Naive B cell (primary cell): ENCODE measurements at regions not wholly inside any gene's neighbourhood (a gene's known extent, or its start where the extent isn't known, plus 50 kb on each side); places are given as distances from the start of the nearest gene placed in this dataset.

Source experiments
- ATAC-seq, 2 donors: fragments of 150-1000 bp; cut with Tn5 transposase; 2 replicates each; pipeline ENCODE4 v1.10.0; 2021; ENCODE audit warnings: low read depth in 2 of 2, mild to moderate bottlenecking in 2 of 2, moderate library complexity in 2 of 2
- DNase-seq: peaks from one replicate; pipeline ENCODE4 v3.0.0; 2022
- H3K27ac Mint-ChIP-seq, 6 donors: one replicate each; pipeline ENCODE4 v1.8.0; 2020 to 2022; ENCODE audit warnings: mild to moderate bottlenecking in 6 of 6, mixed read lengths in 6 of 6, moderate library complexity in 5 of 6, inconsistent platforms in 2 of 6
- H3K27me3 Mint-ChIP-seq, 3 donors: one replicate each; pipeline ENCODE4 v1.8.0; 2021 to 2022; ENCODE audit warnings: mixed read lengths in 3 of 3, mild to moderate bottlenecking in 1 of 3
- H3K36me3 Mint-ChIP-seq, 2 donors: one replicate each; pipeline ENCODE4 v1.8.0; 2020 to 2022; ENCODE audit warnings: mixed read lengths in 2 of 2, inconsistent platforms in 1 of 2, mild to moderate bottlenecking in 1 of 2
- H3K4me1 Mint-ChIP-seq, 3 donors: one replicate each; pipeline ENCODE4 v1.8.0; 2020 to 2022; ENCODE audit warnings: mixed read lengths in 3 of 3, inconsistent platforms in 1 of 3, mild to moderate bottlenecking in 1 of 3, moderate library complexity in 1 of 3
- H3K4me3 Mint-ChIP-seq, 8 donors: one replicate each; pipeline ENCODE4 v1.8.0; 2020 to 2022; ENCODE audit warnings: mild to moderate bottlenecking in 8 of 8, mixed read lengths in 8 of 8, moderate library complexity in 8 of 8, inconsistent platforms in 2 of 8
- H3K9me3 Mint-ChIP-seq, 7 donors: one replicate each; pipeline ENCODE4 v1.8.0; 2020 to 2022; ENCODE audit warnings: mixed read lengths in 7 of 7, mild to moderate bottlenecking in 5 of 7, inconsistent platforms in 2 of 7, moderate library complexity in 1 of 7

DNA sequence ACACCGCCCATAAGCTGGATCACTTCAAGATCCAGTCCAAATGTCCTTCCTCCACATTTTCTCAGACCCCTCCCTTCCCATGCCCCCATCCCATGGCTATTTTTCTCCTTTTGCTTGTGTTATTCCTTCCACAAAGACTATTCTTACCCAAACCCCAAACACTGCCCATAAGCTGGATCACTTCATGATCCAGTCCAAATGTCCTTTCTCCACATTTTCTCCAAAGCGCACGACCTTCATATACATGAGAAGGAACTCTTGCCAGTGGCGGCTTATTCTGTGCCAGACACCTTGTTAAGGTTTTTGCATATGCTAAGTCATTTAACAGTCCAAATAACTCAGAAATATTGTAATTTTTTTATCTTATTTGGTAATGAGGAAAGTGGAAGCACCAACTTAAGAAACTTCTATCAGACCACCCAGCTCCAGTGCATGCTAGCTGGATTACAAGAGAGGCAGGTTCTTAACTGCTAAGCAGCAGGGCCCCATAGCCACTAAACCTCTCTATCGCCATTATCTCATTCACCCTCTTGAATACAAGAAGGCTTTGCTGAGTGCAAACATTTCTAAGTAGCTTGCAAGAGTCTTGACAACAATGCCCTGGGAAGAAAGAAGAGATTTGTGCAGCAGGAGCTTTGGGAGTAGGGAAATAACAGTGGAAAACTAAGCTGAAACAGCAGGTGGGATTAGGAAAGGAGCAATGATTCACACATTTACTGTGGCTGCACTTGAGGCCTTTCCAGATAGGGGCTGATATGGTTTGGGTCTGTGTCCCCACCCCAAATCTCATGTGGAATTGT, 428.2 kb upstream of the MAF start:
- H3K36me3 Mint-ChIP-seq: peaks cover 0 to 8% of the 10 kb centered on the region in 2 donors
- no peak overlapping the region for H3K4me3 Mint-ChIP-seq
- DNase-seq (no peak), ATAC-seq (no peak)
- H3K27me3 Mint-ChIP-seq: peaks cover 0 to 10% (median 0%) of the 10 kb centered on the region in 3 donors
- H3K27ac Mint-ChIP-seq: no peak overlapping the region
- peaks cover 0 to 7% (median 4%) of the 10 kb centered on the region in 3 donors for H3K4me1 Mint-ChIP-seq
- H3K9me3 Mint-ChIP-seq: peaks cover 3 to 11% (median 5%) of the 10 kb centered on the region in 7 donors

DNA sequence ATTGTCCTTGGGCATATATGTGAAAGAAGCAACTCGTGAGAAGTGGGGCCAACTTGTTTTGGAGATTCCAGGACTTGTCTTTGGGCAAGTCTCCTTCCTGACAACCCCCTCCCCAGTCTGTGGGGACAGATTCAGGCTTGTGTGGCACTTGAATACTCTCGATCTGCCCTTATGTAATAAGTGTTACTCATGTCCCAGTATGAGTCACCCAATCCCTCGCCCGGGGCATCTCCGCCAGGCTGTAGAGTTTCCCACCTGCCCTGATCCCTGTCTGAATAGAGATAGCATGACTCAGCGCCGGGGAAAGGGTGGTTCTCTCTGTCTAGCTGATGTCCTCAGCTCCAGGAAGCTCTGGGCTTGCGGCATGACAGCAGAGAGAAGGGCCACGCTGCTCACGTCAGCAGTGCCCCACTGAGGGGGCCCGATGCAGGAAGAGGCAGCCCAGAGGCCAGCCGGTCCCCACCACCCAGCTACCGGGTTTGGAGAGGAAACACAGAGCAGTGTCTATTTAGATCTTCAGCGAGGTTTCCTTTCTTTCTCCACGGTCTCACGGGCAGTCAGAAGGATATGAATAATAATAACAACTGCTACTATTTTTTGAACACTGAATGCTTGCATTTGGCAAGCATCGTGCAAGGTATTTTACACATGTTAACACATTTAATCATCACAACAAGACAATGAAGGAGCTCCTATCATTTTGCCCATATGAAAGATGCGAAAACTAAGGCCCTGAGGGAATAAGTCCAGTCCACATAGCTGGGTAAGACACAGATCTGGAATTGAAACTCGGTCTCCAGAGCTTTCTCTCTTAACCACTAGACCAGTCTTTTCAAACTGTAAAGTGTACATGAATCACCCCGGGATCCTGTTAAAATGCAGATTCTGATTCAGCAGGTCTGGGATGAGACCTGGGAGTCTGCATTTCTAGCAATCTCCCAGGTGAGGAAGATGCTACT, 426.7 kb upstream of the MAF start:
- Mint-ChIP-seq H3K4me1 (peaks cover 0 to 7% (median 4%) of the 10 kb centered on the region in 3 donors), H3K9me3 (peaks cover 0 to 7% (median 0%) of the 10 kb centered on the region in 7 donors), H3K27me3 (peaks cover 0 to 10% (median 0%) of the 10 kb centered on the region in 3 donors), H3K27ac (no peak overlapping the region), H3K4me3 (no peak overlapping the region), H3K36me3 (no peaks in the 10 kb centered on the region)
- ATAC-seq: no peak
- DNase-seq: no peak

DNA sequence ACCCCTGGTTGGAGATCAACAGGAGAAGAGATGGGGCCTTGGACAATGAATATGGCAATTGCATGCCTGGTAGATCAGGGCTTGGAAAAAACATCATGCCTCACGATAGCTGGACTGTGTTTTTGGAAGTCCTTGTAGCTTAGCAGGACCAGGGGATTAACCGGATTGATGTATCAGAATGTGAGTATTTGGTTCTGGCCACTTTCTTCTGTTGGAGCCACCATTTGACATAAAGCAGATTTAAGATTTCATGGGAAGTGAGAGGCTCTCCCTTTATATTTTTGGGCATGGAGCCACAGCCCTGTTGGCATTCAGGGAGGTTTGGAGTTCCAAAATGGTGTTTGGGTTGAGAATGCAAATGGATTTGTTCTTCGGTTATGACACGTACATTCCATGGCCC, 424.7 kb upstream of the MAF start:
- H3K27ac Mint-ChIP-seq: peak overlapping the region in 1 of 6 donors; percentile 54
- peaks cover 0 to 2% (median 0%) of the 10 kb centered on the region in 7 donors for H3K9me3 Mint-ChIP-seq
- ATAC-seq (no peak), DNase-seq (no peak)
- H3K36me3 Mint-ChIP-seq: no peaks in the 10 kb centered on the region
- peaks cover 0 to 7% (median 4%) of the 10 kb centered on the region in 3 donors for H3K4me1 Mint-ChIP-seq
- H3K4me3 Mint-ChIP-seq: no peak overlapping the region
- peaks cover 0 to 10% (median 0%) of the 10 kb centered on the region in 3 donors for H3K27me3 Mint-ChIP-seq

DNA sequence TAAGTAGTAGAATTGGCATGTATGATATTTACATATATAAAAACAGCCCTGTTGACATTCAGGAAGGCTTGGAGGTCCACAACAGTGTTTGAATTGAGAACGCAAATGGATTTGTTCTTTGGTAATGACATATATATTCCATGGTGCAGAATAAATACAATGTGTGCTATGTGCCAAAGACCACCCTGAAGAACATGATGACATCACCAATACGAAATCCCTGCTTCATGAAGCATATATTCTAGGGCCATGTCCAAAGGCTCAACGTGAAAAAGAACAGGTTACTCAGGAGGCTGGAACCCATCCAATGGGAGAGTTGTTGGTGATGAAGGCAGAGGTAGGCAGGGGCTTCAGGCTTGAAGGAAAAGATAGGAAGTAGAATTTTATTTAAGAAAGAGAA, 423.9 kb upstream of the MAF start:
- Mint-ChIP-seq H3K4me3 (no peak overlapping the region), H3K27ac (no peak overlapping the region), H3K4me1 (peaks cover 0 to 7% (median 4%) of the 10 kb centered on the region in 3 donors), H3K27me3 (peaks cover 0 to 9% (median 4%) of the 10 kb centered on the region in 3 donors), H3K36me3 (no peaks in the 10 kb centered on the region), H3K9me3 (peaks cover 0 to 2% (median 0%) of the 10 kb centered on the region in 7 donors)
- no peak for ATAC-seq
- DNase-seq: no peak

DNA sequence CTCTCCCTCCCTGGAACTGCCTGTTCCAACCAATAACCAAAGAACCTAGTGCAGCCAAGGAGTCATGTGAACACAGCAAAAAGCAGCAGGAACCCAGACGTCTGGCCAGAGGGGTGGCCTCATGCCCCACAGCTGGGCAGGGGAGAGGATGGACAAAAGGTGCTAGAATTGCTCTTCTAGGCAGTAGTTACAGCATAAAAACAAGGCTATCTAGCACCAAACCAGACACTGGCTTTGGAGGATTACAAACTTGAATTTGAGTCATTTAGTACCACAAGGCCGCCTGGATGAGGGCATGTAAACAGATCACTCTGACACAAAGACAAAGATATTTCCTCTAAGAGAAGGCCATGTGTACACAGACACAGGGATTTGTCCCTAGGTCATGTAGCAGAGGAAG, 423.3 kb upstream of the MAF start:
- peaks cover 0 to 7% (median 4%) of the 10 kb centered on the region in 3 donors for H3K4me1 Mint-ChIP-seq
- no peak overlapping the region for H3K27ac Mint-ChIP-seq
- H3K36me3 Mint-ChIP-seq: no peaks in the 10 kb centered on the region
- no peak for ATAC-seq
- H3K4me3 Mint-ChIP-seq: no peak overlapping the region
- DNase-seq: no peak
- no peaks in the 10 kb centered on the region for H3K9me3 Mint-ChIP-seq
- H3K27me3 Mint-ChIP-seq: peaks cover 0 to 4% (median 3%) of the 10 kb centered on the region in 3 donors

DNA sequence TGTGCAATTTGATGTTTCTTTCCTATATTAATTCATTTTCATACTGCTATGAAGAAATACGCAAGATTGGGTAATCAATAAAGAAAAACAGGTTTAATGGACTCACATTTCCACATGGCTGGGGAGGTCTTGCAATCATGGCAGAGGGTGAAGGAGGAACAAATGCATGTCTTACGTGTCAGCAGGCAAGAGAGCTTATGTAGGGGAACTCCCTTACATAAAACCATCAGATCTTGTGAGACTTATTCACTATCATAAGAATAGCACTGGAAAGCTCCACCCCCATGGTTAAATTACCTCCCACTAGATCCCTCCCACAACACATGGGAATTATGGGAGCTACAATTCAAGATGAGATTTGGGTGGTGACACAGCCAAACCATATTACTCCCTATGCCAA, 418.9 kb upstream of the MAF start:
- no peak overlapping the region for H3K27ac Mint-ChIP-seq
- H3K36me3 Mint-ChIP-seq: no peaks in the 10 kb centered on the region
- ATAC-seq: no peak
- H3K4me3 Mint-ChIP-seq: no peak overlapping the region
- H3K9me3 Mint-ChIP-seq: no peaks in the 10 kb centered on the region
- no peak for DNase-seq
- peaks cover 0 to 4% (median 0%) of the 10 kb centered on the region in 3 donors for H3K27me3 Mint-ChIP-seq
- no peaks in the 10 kb centered on the region for H3K4me1 Mint-ChIP-seq

DNA sequence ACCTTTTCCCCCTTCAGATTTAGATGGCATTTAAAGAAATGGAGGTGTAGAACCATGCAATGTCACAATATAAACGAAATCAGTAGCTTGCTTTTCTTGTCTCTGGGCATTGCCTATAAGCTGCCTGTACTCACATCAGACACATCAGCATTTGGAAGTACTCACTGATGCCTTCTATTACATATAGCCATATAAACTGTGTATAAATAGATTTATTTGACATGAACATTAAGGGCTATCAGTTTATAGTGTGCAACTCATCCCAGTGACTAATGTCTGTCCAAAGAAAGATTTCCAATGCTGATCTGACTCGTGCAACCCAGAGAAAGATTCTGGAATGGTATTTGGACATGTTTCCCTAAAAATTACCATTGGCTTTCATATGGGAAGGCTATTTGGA, 417.9 kb upstream of the MAF start:
- Mint-ChIP-seq H3K4me1 (no peaks in the 10 kb centered on the region), H3K27me3 (peaks cover 0 to 4% (median 0%) of the 10 kb centered on the region in 3 donors), H3K4me3 (no peak overlapping the region), H3K27ac (no peak overlapping the region), H3K9me3 (no peaks in the 10 kb centered on the region), H3K36me3 (no peaks in the 10 kb centered on the region)
- ATAC-seq: no peak
- DNase-seq: no peak

DNA sequence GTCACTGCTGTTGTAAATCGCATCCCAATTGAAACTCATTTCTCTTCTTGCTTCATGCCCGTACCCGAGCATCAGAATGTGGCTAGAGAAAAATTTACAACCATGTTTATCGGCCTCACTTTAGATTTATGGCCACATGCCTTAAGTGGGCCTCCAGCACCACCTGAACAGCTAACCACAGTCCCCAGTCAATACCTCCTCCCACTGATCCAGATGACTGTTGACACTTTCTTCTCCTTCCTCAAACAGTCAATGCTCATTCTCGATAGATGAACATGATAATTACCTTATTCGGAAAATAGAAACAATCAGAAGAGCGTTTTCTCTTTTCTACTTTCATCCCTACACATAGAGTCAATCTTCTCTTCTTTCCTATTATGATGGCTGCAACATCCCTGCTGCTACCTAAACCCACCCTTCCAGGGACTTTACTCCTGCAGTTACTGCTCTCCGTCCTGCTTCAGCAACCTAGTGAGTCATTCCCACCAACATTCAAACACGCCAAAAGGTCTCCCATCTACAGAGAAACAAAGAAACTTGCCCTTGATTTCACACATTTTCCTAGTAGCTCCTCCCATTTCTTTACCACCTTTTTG, 416.3 kb upstream of the MAF start:
- ATAC-seq (no peak), DNase-seq (no peak)
- Mint-ChIP-seq H3K4me1 (no peaks in the 10 kb centered on the region), H3K36me3 (no peaks in the 10 kb centered on the region), H3K27ac (no peak overlapping the region), H3K9me3 (no peaks in the 10 kb centered on the region), H3K4me3 (no peak overlapping the region), H3K27me3 (peaks cover 0 to 4% (median 0%) of the 10 kb centered on the region in 3 donors)

DNA sequence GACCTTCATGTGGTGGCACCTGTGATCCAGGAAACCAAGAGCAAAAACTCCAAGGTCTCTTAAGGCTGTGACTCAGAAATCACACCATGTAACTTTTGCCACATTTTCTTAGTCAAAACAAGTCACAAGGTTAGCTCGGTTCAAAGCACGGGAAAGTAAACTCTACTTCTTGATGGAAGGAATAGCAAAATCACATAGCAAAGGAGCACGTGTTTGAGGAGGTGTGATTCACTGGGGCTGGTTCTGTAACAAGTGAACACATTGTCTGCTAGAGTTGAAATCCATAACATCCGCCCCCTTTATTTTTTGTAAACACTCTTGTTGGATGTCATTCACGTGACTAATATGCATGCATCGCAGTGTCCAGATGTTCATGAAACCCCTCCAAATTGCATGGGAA, 415.0 kb upstream of the MAF start:
- Mint-ChIP-seq H3K27ac (no peak overlapping the region), H3K4me3 (no peak overlapping the region), H3K9me3 (peaks cover 0 to 3% (median 0%) of the 10 kb centered on the region in 7 donors), H3K4me1 (no peaks in the 10 kb centered on the region), H3K36me3 (no peaks in the 10 kb centered on the region), H3K27me3 (peaks cover 0 to 8% (median 0%) of the 10 kb centered on the region in 3 donors)
- ATAC-seq: no peak
- no peak for DNase-seq

DNA sequence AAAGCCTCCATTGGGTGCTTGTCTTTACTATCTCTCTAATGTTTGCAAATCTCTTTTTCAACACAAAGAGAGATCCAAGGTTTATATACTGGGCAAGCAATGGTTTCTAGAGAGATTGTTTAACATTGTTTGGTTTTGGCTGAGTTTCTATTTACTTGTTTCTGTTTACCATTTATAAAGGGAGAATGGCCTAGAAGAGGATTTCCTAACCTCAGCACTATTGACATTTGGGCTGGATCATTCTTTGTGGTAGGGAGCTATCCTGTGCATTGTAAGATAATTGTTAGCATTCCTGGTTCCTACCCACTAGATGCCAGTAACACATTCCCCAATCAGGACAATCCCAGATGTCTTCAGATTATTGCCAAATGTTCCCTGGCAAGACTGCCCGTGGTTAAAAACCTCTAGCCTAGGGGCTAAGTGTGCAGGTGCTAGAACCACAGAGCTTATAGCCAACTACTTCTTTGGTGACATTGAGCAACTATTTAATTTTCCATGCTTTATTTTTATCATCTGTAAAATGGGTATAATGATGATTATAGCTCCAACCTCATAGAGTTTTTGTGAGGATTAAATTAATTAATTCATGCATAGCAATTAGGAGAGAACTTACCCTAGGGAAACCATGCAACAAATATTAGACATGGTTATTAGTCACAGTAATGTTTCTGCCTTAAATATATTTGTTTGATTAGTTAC, 413.9 kb upstream of the MAF start:
- Mint-ChIP-seq H3K4me1 (no peaks in the 10 kb centered on the region), H3K27ac (no peak overlapping the region), H3K27me3 (peaks cover 0 to 4% (median 0%) of the 10 kb centered on the region in 3 donors), H3K36me3 (no peaks in the 10 kb centered on the region), H3K9me3 (peaks cover 0 to 9% (median 0%) of the 10 kb centered on the region in 7 donors), H3K4me3 (no peak overlapping the region)
- DNase-seq (no peak), ATAC-seq (no peak)

DNA sequence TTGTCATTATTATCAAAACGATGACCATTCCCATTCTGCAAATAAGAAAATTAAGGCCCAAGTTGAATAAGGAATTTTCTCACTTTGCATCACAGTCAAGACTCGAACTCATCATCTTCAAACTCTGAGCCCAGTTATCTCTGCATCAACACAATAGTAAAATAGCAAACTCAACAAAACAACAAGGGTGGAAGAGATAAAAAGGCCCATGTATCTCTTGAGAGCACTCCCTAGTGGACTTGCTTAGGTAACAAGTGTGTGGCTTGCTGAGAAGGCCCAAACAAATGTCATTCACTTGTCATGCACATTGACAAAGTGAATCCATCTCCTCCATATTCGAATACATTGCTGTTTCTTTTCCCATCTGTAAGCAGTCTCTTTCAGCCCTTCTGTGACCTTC, 412.0 kb upstream of the MAF start:
- Mint-ChIP-seq H3K36me3 (no peaks in the 10 kb centered on the region), H3K9me3 (peaks cover 0 to 9% (median 0%) of the 10 kb centered on the region in 7 donors), H3K4me1 (no peaks in the 10 kb centered on the region), H3K4me3 (no peak overlapping the region), H3K27me3 (peaks cover 0 to 4% (median 0%) of the 10 kb centered on the region in 3 donors), H3K27ac (no peak overlapping the region)
- no peak for DNase-seq
- no peak for ATAC-seq

DNA sequence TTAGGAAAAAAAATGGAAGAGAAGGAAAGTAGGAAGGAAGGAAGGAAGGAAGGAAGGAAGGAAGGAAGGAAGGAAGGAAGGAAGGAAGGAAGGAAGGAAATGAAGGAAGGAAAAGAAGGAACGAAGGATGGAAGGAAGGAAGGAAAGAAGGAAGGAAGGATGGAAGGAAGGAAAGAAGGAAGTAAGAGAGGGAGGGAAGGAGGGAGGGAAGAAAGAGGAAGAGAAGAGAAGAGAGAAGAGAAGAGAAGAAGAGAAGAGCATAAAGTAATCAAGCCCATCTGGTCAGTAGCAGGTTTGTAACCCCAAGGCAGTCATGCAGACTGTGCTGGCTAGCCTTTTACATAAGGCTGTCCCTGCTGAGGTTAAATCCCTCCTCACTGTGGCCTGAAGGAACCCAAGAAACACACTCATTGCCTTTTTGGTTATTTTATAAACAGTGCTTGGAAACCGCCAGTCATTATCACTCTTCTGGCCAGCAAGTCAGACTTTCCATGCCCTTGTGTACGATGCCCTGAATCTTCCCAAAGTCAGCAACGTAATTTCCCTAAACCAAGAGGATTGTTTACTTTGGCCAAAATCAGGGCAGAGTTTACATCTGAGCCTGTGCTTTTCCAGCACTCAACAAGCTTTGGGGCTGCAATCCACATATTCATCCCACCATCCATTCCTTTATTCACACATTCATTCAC, 409.6 kb upstream of the MAF start:
- H3K9me3 Mint-ChIP-seq: peaks cover 0 to 9% (median 3%) of the 10 kb centered on the region in 7 donors
- H3K4me1 Mint-ChIP-seq: no peaks in the 10 kb centered on the region
- no peak for DNase-seq
- ATAC-seq: no peak
- no peak overlapping the region for H3K27ac Mint-ChIP-seq
- no peak overlapping the region for H3K4me3 Mint-ChIP-seq
- no peaks in the 10 kb centered on the region for H3K36me3 Mint-ChIP-seq
- H3K27me3 Mint-ChIP-seq: peaks cover 0 to 4% (median 0%) of the 10 kb centered on the region in 3 donors
